ENCODE measurements at regions not wholly inside any gene's neighbourhood (a gene's known extent, or its start where the extent isn't known, plus 50 kb on each side); places are given as distances from the start of the nearest gene placed in this dataset.

- Histone ChIP-seq H3K9me3 (ENCODE audit: low read depth, low read length) (no peaks in the 10 kb centered on the region), H3K27ac (no peak overlapping the region), H3K9ac (ENCODE audit: insufficient read length) (no peak overlapping the region), H3K36me3 (ENCODE audit: insufficient read depth, low read length) (no peaks in the 10 kb centered on the region), H3K4me3 (no peak overlapping the region)
- TF ChIP-seq FOXP2 (optimal IDR thresholded peaks at IDR 0.05; ENCODE audit: control extremely low read depth, extremely low read length, insufficient read depth) (no peak), POLR2AphosphoS5 (IDR thresholded peaks at IDR 0.05; ENCODE audit: borderline replicate concordance, low read depth, low read length) (no peak), EZH2 (IDR thresholded peaks at IDR 0.05) (no peak)
- no peak for DNase-seq (ENCODE audit: low read depth, low spot score)
Measured at GRCh38 chr3:135739779-135740178, 225.7 kb upstream of the PPP2R3A start.

GRCh38 chr3:135740211-135740610 is 225.3 kb upstream of the PPP2R3A start:
- H3K9ac ChIP-seq (ENCODE audit: insufficient read length) = no peak overlapping the region
- no peak for DNase-seq (ENCODE audit: low read depth, low spot score)
- no peaks in the 10 kb centered on the region for H3K9me3 ChIP-seq (ENCODE audit: low read depth, low read length)
- TF ChIP-seq POLR2AphosphoS5 (IDR thresholded peaks at IDR 0.05; ENCODE audit: borderline replicate concordance, low read depth, low read length) = no peak
- TF ChIP-seq EZH2 (IDR thresholded peaks at IDR 0.05) = no peak
- TF ChIP-seq FOXP2 (optimal IDR thresholded peaks at IDR 0.05; ENCODE audit: control extremely low read depth, extremely low read length, insufficient read depth) = no peak
- H3K36me3 ChIP-seq (ENCODE audit: insufficient read depth, low read length) = no peaks in the 10 kb centered on the region
- H3K4me3 ChIP-seq = no peak overlapping the region
- H3K27ac ChIP-seq = no peak overlapping the region

DNA sequence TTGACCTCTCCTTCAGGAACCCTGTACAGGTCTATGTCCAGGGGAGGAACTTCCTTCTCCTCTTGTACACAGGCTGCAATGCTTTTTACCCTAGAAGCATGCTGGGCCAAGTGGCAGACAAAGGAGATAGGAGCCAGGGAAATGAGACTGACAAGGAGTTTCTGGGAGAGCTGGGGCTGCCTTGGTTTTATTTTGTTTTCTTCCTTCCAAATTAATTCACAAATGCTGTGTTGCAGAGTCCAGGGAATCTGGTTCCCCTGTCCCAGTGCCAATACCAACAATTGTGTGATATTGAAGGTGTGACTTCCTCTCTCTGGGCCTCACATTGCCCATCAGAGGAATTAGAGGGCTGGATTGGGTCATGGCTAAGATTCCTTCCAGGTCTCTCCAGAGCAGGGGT is 224.8 kb upstream of the PPP2R3A start:
- H3K4me3 ChIP-seq = no peak overlapping the region
- H3K9me3 ChIP-seq (ENCODE audit: low read depth, low read length) = no peaks in the 10 kb centered on the region
- H3K9ac ChIP-seq (ENCODE audit: insufficient read length) = no peak overlapping the region
- no peak overlapping the region for H3K27ac ChIP-seq
- TF ChIP-seq EZH2 (IDR thresholded peaks at IDR 0.05) (no peak), FOXP2 (optimal IDR thresholded peaks at IDR 0.05; ENCODE audit: control extremely low read depth, extremely low read length, insufficient read depth) (no peak), POLR2AphosphoS5 (IDR thresholded peaks at IDR 0.05; ENCODE audit: borderline replicate concordance, low read depth, low read length) (no peak)
- H3K36me3 ChIP-seq (ENCODE audit: insufficient read depth, low read length) = no peaks in the 10 kb centered on the region
- no peak for DNase-seq (ENCODE audit: low read depth, low spot score)

DNA sequence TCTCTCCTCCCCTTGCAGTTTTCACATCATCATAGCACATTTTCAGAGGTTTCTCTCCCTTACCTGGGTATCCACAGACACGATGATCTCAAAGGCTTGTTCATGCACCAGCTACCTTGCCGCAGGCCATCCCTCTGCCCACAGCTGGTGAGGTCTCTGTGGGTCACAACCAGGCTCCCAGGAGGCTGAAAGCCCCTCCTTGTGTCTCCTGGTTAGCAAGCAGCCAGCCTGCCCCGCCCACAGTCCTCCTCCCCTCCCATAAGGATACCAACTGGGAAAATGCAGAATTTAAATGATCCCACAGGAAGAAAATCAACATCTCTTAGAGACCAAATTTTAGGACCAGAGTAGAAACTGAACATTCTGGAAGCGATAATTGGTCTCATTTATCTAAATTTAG is 213.5 kb upstream of the PPP2R3A start:
- Histone ChIP-seq H3K9me3 (ENCODE audit: low read depth, low read length) (no peaks in the 10 kb centered on the region), H3K27ac (no peak overlapping the region), H3K36me3 (ENCODE audit: insufficient read depth, low read length) (no peaks in the 10 kb centered on the region), H3K4me3 (no peak overlapping the region), H3K9ac (ENCODE audit: insufficient read length) (no peak overlapping the region)
- no peak for DNase-seq (ENCODE audit: low read depth, low spot score)
- TF ChIP-seq FOXP2 (optimal IDR thresholded peaks at IDR 0.05; ENCODE audit: control extremely low read depth, extremely low read length, insufficient read depth) = no peak

DNA sequence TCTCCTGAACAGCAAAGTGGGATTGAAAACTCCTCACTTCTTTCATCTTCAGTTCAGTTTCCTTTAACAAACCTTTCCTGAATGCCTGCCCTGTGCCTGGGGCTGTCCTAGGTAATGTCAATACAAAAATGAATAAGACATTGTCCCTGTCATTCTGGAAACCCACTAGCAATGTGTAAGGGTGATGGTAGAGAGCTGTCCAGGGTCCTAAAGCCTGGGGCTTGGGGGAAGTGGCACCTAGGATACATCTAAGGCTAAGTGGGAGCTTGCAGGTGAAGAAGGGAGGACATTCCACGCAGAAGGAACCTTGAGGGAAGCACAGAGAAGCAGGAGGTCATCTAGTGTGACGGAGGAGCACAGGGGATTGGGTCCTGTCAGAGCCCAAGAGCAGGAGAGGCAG is 212.7 kb upstream of the PPP2R3A start:
- no peak overlapping the region for H3K4me3 ChIP-seq
- TF ChIP-seq FOXP2 (optimal IDR thresholded peaks at IDR 0.05; ENCODE audit: control extremely low read depth, extremely low read length, insufficient read depth) (no peak), EZH2 (IDR thresholded peaks at IDR 0.05) (no peak), POLR2AphosphoS5 (IDR thresholded peaks at IDR 0.05; ENCODE audit: borderline replicate concordance, low read depth, low read length) (no peak)
- no peak overlapping the region for H3K27ac ChIP-seq
- no peaks in the 10 kb centered on the region for H3K9me3 ChIP-seq (ENCODE audit: low read depth, low read length)
- H3K36me3 ChIP-seq (ENCODE audit: insufficient read depth, low read length) = no peaks in the 10 kb centered on the region
- no peak for DNase-seq (ENCODE audit: low read depth, low spot score)
- H3K9ac ChIP-seq (ENCODE audit: insufficient read length) = no peak overlapping the region

- no peak for DNase-seq (ENCODE audit: low read depth, low spot score)
- H3K9ac ChIP-seq (ENCODE audit: insufficient read length) = no peak overlapping the region
- H3K9me3 ChIP-seq (ENCODE audit: low read depth, low read length) = no peaks in the 10 kb centered on the region
- H3K4me3 ChIP-seq = no peak overlapping the region
- no peak overlapping the region for H3K27ac ChIP-seq
- no peak for TF ChIP-seq EZH2 (IDR thresholded peaks at IDR 0.05)
- TF ChIP-seq FOXP2 (optimal IDR thresholded peaks at IDR 0.05; ENCODE audit: control extremely low read depth, extremely low read length, insufficient read depth) = no peak
- no peak for TF ChIP-seq POLR2AphosphoS5 (IDR thresholded peaks at IDR 0.05; ENCODE audit: borderline replicate concordance, low read depth, low read length)
- no peaks in the 10 kb centered on the region for H3K36me3 ChIP-seq (ENCODE audit: insufficient read depth, low read length)
Measured at GRCh38 chr3:135753506-135753905, 212.0 kb upstream of the PPP2R3A start.

- H3K9ac ChIP-seq (ENCODE audit: insufficient read length) = no peak overlapping the region
- no peaks in the 10 kb centered on the region for H3K36me3 ChIP-seq (ENCODE audit: insufficient read depth, low read length)
- no peak overlapping the region for H3K27ac ChIP-seq
- no peaks in the 10 kb centered on the region for H3K9me3 ChIP-seq (ENCODE audit: low read depth, low read length)
- no peak for DNase-seq (ENCODE audit: low read depth, low spot score)
- no peak for TF ChIP-seq FOXP2 (optimal IDR thresholded peaks at IDR 0.05; ENCODE audit: control extremely low read depth, extremely low read length, insufficient read depth)
- TF ChIP-seq EZH2 (IDR thresholded peaks at IDR 0.05) = no peak
- no peak for TF ChIP-seq POLR2AphosphoS5 (IDR thresholded peaks at IDR 0.05; ENCODE audit: borderline replicate concordance, low read depth, low read length)
- no peak overlapping the region for H3K4me3 ChIP-seq
Measured at GRCh38 chr3:135755330-135756105, 210.0 kb upstream of the PPP2R3A start.

- TF ChIP-seq POLR2AphosphoS5 (IDR thresholded peaks at IDR 0.05; ENCODE audit: borderline replicate concordance, low read depth, low read length) (no peak), FOXP2 (optimal IDR thresholded peaks at IDR 0.05; ENCODE audit: control extremely low read depth, extremely low read length, insufficient read depth) (no peak), EZH2 (IDR thresholded peaks at IDR 0.05) (no peak)
- no peak for DNase-seq (ENCODE audit: low read depth, low spot score)
- H3K27ac ChIP-seq = no peak overlapping the region
- H3K9me3 ChIP-seq (ENCODE audit: low read depth, low read length) = no peaks in the 10 kb centered on the region
- H3K9ac ChIP-seq (ENCODE audit: insufficient read length) = no peak overlapping the region
- H3K4me3 ChIP-seq = no peak overlapping the region
- H3K36me3 ChIP-seq (ENCODE audit: insufficient read depth, low read length) = no peaks in the 10 kb centered on the region
Measured at GRCh38 chr3:135756106-135756668, 209.3 kb upstream of the PPP2R3A start.

Data from SK-N-MC (cell line).